Mesendoderm (in vitro differentiated cells): ENCODE measurements at regions not wholly inside any gene's neighbourhood (a gene's known extent, or its start where the extent isn't known, plus 50 kb on each side); places are given as distances from the start of the nearest gene placed in this dataset.

Source experiments
- DNase-seq: peaks from one replicate; pipeline ENCODE4 v3.0.0; 2013
- H2AK5ac ChIP-seq: 2 replicates; pipeline ENCODE4 v1.6.1; 2013; ENCODE audit warnings: low read length, inconsistent platforms
- H2BK120ac ChIP-seq: 2 replicates; pipeline ENCODE4 v1.6.1; 2013; ENCODE audit warnings: low read depth, mild to moderate bottlenecking, low read length, moderate library complexity, mixed read lengths
- H2BK15ac ChIP-seq: replicated peaks from 2 replicates; pipeline ENCODE4 v1.6.1; 2013; ENCODE audit warnings: low read depth, mild to moderate bottlenecking, moderate library complexity
- H2BK5ac ChIP-seq: 2 replicates; pipeline ENCODE4 v1.6.1; 2013; ENCODE audit warnings: low read length, inconsistent platforms
- H3K18ac ChIP-seq: 2 replicates; pipeline ENCODE4 v1.6.1; 2013; ENCODE audit warnings: mild to moderate bottlenecking, low read length, mixed read lengths
- H3K23ac ChIP-seq: one replicate; pipeline ENCODE4 v1.6.1; 2013; ENCODE audit warnings: low read length
- H3K27ac ChIP-seq: 2 replicates; pipeline ENCODE4 v1.5.1; 2013; ENCODE audit warnings: low read depth, mild to moderate bottlenecking, inconsistent platforms, low read length, moderate library complexity
- H3K27me3 ChIP-seq: 2 replicates; pipeline ENCODE4 v1.6.1; 2013; ENCODE audit warnings: low read length, control low read depth, mild to moderate bottlenecking, inconsistent platforms; ENCODE audit not compliant: insufficient read depth, poor library complexity
- H3K36me3 ChIP-seq: 2 replicates; pipeline ENCODE4 v1.6.1; 2013; ENCODE audit warnings: low read length, inconsistent platforms; ENCODE audit not compliant: control insufficient read depth, insufficient read depth
- H3K4ac ChIP-seq: one replicate; pipeline ENCODE4 v1.6.1; 2013; ENCODE audit warnings: low read depth, mild to moderate bottlenecking, low read length, moderate library complexity
- H3K4me1 ChIP-seq: 2 replicates; pipeline ENCODE4 v1.6.1; 2013; ENCODE audit warnings: low read depth, low read length, inconsistent platforms; ENCODE audit not compliant: control insufficient read depth
- H3K4me2 ChIP-seq: 2 replicates; pipeline ENCODE4 v1.6.1; 2013; ENCODE audit warnings: low read length
- H3K4me3 ChIP-seq: 2 replicates; pipeline ENCODE4 v1.5.1; 2013; ENCODE audit warnings: mild to moderate bottlenecking, low read length
- H3K56ac ChIP-seq: one replicate; pipeline ENCODE4 v1.6.1; 2013; ENCODE audit warnings: low read length
- H3K79me1 ChIP-seq: 2 replicates; pipeline ENCODE4 v1.6.1; 2013; ENCODE audit warnings: low read length, inconsistent platforms
- H3K79me2 ChIP-seq: 2 replicates; pipeline ENCODE4 v1.6.1; 2013; ENCODE audit warnings: mild to moderate bottlenecking, low read length; ENCODE audit not compliant: control insufficient read depth, insufficient read depth
- H3K9ac ChIP-seq: 2 replicates; pipeline ENCODE4 v1.6.1; 2013; ENCODE audit warnings: low read length, inconsistent platforms
- H4K5ac ChIP-seq: one replicate; pipeline ENCODE4 v1.6.1; 2013; ENCODE audit warnings: low read length
- H4K8ac ChIP-seq: one replicate; pipeline ENCODE4 v1.6.1; 2013; ENCODE audit warnings: low read depth, mild to moderate bottlenecking, control low read depth, low read length, moderate library complexity
- WGBS: extraction: QIAGEN DNeasy Blood & Tissue Kit; methylation state at CpG from one replicate; pipeline ENCODE4 v1.1.7; 2013; ENCODE audit warnings: low lambda C conversion rate, missing lambda C conversion rate; ENCODE audit not compliant: insufficient coverage; ENCODE audit errors: extremely low coverage; 5-methylcytosine and 5-hydroxymethylcytosine counted together

GRCh38 chr15:79184465-79184892, 93.9 kb upstream of the RASGRF1 start:
- no peak overlapping the region for H3K23ac ChIP-seq
- H2BK120ac ChIP-seq, result no peak overlapping the region
- no peak overlapping the region for H3K18ac ChIP-seq
- DNase-seq, result peak; percentile 80
- no CpG with 5 or more reads among the region's 4 CpGs for WGBS
- no peak overlapping the region for H3K4me2 ChIP-seq
- no peaks in the 10 kb centered on the region for H3K36me3 ChIP-seq
- H3K79me2 ChIP-seq, result no peaks in the 10 kb centered on the region
- H3K4me1 ChIP-seq, result peaks cover 1% of the 10 kb centered on the region
- no peak overlapping the region for H3K4ac ChIP-seq
- no peak overlapping the region for H2BK5ac ChIP-seq
- no peak overlapping the region for H2BK15ac ChIP-seq
- no peak overlapping the region for H2AK5ac ChIP-seq
- H3K27me3 ChIP-seq, result no peaks in the 10 kb centered on the region
- no peak overlapping the region for H3K9ac ChIP-seq
- no peak overlapping the region for H3K4me3 ChIP-seq
- no peak overlapping the region for H4K5ac ChIP-seq
- H4K8ac ChIP-seq, result no peak overlapping the region
- no peak overlapping the region for H3K27ac ChIP-seq
- H3K79me1 ChIP-seq, result no peaks in the 10 kb centered on the region
- H3K56ac ChIP-seq, result no peak overlapping the region

GRCh38 chr15:79180318-79180717, 89.7 kb upstream of the RASGRF1 start:
- no peak for DNase-seq
- Histone ChIP-seq H3K79me1 (no peaks in the 10 kb centered on the region), H2AK5ac (no peak overlapping the region), H4K5ac (no peak overlapping the region), H3K4me3 (no peak overlapping the region), H3K18ac (no peak overlapping the region), H3K23ac (no peak overlapping the region), H4K8ac (no peak overlapping the region), H3K4ac (no peak overlapping the region), H3K79me2 (no peaks in the 10 kb centered on the region), H2BK15ac (no peak overlapping the region), H3K4me1 (peaks cover 7% of the 10 kb centered on the region), H3K36me3 (no peaks in the 10 kb centered on the region), H3K27me3 (no peaks in the 10 kb centered on the region), H3K56ac (no peak overlapping the region), H2BK5ac (no peak overlapping the region), H3K4me2 (no peak overlapping the region), H3K9ac (no peak overlapping the region), H3K27ac (no peak overlapping the region), H2BK120ac (peak overlapping the region; percentile 15)
- WGBS, result no CpG with 5 or more reads among the region's 5 CpGs

DNA sequence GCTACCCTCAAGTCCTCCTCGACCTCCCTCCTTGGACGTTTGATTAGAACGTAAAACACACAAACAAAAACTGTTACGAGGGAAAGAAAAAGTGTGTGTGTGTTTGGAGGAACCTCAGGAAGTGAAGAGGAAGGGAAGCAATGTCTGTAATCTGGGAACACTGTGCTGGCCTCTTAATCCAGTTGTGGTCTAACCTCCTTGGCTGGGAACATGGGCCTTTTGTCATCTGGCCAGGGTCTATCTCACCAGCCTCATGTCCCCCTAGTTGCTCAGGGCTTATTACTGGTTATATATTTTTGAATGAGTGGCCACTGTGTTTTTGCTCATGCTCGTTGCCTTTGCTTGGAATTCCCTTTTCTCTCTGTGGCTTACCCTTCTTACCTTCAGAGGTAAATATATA, 89.0 kb upstream of the RASGRF1 start:
- peak overlapping the region; percentile 38 for H2BK15ac ChIP-seq
- no peak overlapping the region for H3K4ac ChIP-seq
- no peak overlapping the region for H4K5ac ChIP-seq
- no peak overlapping the region for H3K4me3 ChIP-seq
- no peak for DNase-seq
- no peaks in the 10 kb centered on the region for H3K79me2 ChIP-seq
- peak overlapping the region; percentile 44 for H3K18ac ChIP-seq
- no CpG with 5 or more reads among the region's 5 CpGs for WGBS
- no peak overlapping the region for H2BK120ac ChIP-seq
- H3K79me1 ChIP-seq, result no peaks in the 10 kb centered on the region
- no peak overlapping the region for H2BK5ac ChIP-seq
- no peaks in the 10 kb centered on the region for H3K27me3 ChIP-seq
- no peak overlapping the region for H2AK5ac ChIP-seq
- H3K23ac ChIP-seq, result no peak overlapping the region
- peak overlapping the region; percentile 34 for H3K56ac ChIP-seq
- H3K4me1 ChIP-seq, result peaks cover 7% of the 10 kb centered on the region
- no peak overlapping the region for H3K27ac ChIP-seq
- no peaks in the 10 kb centered on the region for H3K36me3 ChIP-seq
- H4K8ac ChIP-seq, result no peak overlapping the region
- H3K9ac ChIP-seq, result no peak overlapping the region
- no peak overlapping the region for H3K4me2 ChIP-seq

- H3K4me2 ChIP-seq, result no peak overlapping the region
These were observed 88.6 kb upstream of the RASGRF1 start for GRCh38 chr15:79179108-79179561.

GRCh38 chr15:79178594-79178993, 88.0 kb upstream of the RASGRF1 start:
- Histone ChIP-seq H3K9ac (no peak overlapping the region), H3K18ac (no peak overlapping the region), H3K36me3 (no peaks in the 10 kb centered on the region), H3K27me3 (no peaks in the 10 kb centered on the region), H2BK15ac (no peak overlapping the region), H3K27ac (no peak overlapping the region), H2BK120ac (no peak overlapping the region), H3K79me1 (no peaks in the 10 kb centered on the region), H4K5ac (no peak overlapping the region), H4K8ac (no peak overlapping the region), H3K79me2 (no peaks in the 10 kb centered on the region), H3K4me2 (no peak overlapping the region), H3K23ac (no peak overlapping the region), H3K4ac (no peak overlapping the region), H3K4me3 (no peak overlapping the region), H3K4me1 (peaks cover 7% of the 10 kb centered on the region), H3K56ac (no peak overlapping the region), H2AK5ac (no peak overlapping the region), H2BK5ac (no peak overlapping the region)
- no CpG with 5 or more reads among the region's 9 CpGs for WGBS
- DNase-seq, result no peak

More at GRCh38 chr15:79179108-79179561, 88.6 kb upstream of the RASGRF1 start:
- Histone ChIP-seq H3K4ac (no peak overlapping the region), H3K4me1 (peaks cover 7% of the 10 kb centered on the region), H3K23ac (no peak overlapping the region), H3K27ac (no peak overlapping the region), H3K79me1 (no peaks in the 10 kb centered on the region), H3K27me3 (no peaks in the 10 kb centered on the region), H2BK5ac (no peak overlapping the region), H3K9ac (no peak overlapping the region), H3K79me2 (no peaks in the 10 kb centered on the region), H2BK15ac (no peak overlapping the region), H3K56ac (peak overlapping the region; percentile 62), H3K36me3 (no peaks in the 10 kb centered on the region), H4K8ac (no peak overlapping the region), H2BK120ac (no peak overlapping the region), H3K18ac (peak overlapping the region; percentile 44), H4K5ac (no peak overlapping the region), H3K4me3 (no peak overlapping the region), H2AK5ac (no peak overlapping the region)
- WGBS, result no CpG with 5 or more reads among the region's 14 CpGs
- DNase-seq, result peak; percentile 92

DNA sequence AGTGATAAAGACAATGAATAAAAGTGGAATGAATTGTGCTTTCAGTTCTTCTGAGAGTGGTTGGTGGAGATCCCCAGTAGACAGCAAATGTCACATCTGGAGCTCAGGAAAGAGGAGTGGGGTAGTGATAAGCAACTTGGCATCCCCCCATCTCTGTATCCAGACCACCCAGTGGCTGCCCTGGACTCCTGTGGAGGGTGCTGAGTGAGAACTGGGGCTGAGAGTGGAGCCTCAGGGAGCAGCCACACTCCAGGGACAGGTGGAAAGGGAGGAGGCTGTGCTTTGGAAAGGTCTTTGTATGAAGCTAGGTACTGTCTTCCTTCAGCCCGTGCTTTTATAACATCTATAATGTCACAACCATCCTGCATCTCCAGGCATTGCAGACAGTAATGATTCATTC, 85.6 kb upstream of the RASGRF1 start:
- Histone ChIP-seq H2BK15ac (no peak overlapping the region), H3K27me3 (no peaks in the 10 kb centered on the region), H2AK5ac (no peak overlapping the region), H3K56ac (no peak overlapping the region), H4K5ac (no peak overlapping the region), H3K79me1 (no peaks in the 10 kb centered on the region), H2BK5ac (no peak overlapping the region), H3K4me2 (no peak overlapping the region), H3K4me1 (peaks cover 15% of the 10 kb centered on the region), H3K4ac (no peak overlapping the region), H3K36me3 (no peaks in the 10 kb centered on the region), H3K27ac (no peak overlapping the region), H4K8ac (no peak overlapping the region), H3K9ac (no peak overlapping the region), H2BK120ac (no peak overlapping the region), H3K23ac (no peak overlapping the region), H3K4me3 (no peak overlapping the region), H3K79me2 (no peaks in the 10 kb centered on the region), H3K18ac (no peak overlapping the region)
- WGBS, result no CpG with 5 or more reads among the region's 1 CpG
- DNase-seq, result no peak
